Chondrocyte (in vitro differentiated cells): ENCODE measurements at regions not wholly inside any gene's neighbourhood (a gene's known extent, or its start where the extent isn't known, plus 50 kb on each side); places are given as distances from the start of the nearest gene placed in this dataset.

ENCODE experiments used
- DNase-seq: peaks from one replicate; pipeline ENCODE4 v3.0.0; 2021; ENCODE audit warnings: mixed read lengths, low spot score
- H3K27ac Mint-ChIP-seq: one replicate; pipeline ENCODE4 v1.8.0; 2021; ENCODE audit warnings: mild to moderate bottlenecking, moderate library complexity, mixed read lengths; ENCODE audit not compliant: unreplicated experiment
- H3K27me3 Mint-ChIP-seq: 2 replicates; pipeline ENCODE4 v1.8.0; 2021; ENCODE audit warnings: low read depth, mixed read lengths
- H3K36me3 Mint-ChIP-seq: 2 replicates; pipeline ENCODE4 v1.8.0; 2021; ENCODE audit warnings: low read depth, mixed read lengths
- H3K4me1 Mint-ChIP-seq: 2 replicates; pipeline ENCODE4 v1.8.0; 2021; ENCODE audit warnings: low read depth, mild to moderate bottlenecking, mixed read lengths
- H3K4me3 Mint-ChIP-seq: one replicate; pipeline ENCODE4 v1.8.0; 2021; ENCODE audit warnings: mild to moderate bottlenecking, moderate library complexity, mixed read lengths; ENCODE audit not compliant: unreplicated experiment
- H3K9me3 Mint-ChIP-seq: 2 replicates; pipeline ENCODE4 v1.8.0; 2021; ENCODE audit warnings: low read depth, mixed read lengths
- CTCF ChIP-seq: fragments of 200-600 bp; sonication (generic); IDR thresholded peaks from 2 replicates; pipeline ENCODE4 v1.5.0; 2021; ENCODE audit warnings: antibody characterized with exemption, mild to moderate bottlenecking, moderate library complexity

DNA sequence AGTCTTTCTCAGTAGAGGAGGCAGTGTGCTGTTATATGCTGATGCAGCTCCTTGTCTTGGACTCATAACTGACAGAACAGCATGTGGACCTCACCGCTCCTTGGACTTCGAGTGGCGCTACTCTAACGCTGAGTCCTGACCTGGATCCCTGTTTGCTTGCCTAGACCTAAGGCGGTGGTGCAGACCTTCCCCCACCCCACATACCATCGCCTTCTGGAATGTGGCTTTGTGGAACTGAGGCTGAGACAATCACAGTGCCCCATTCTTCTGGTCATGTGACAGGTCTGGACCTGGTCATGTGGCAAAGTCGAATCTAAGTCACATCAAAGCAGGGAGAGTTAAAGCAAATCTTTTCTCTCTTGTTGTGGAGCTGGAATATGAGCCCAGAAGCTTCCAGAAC, 190.7 kb upstream of the MKI67 start:
- Mint-ChIP-seq H3K9me3 (no peaks in the 10 kb centered on the region), H3K4me1 (peaks cover 5% of the 10 kb centered on the region), H3K27ac (no peak overlapping the region), H3K36me3 (no peaks in the 10 kb centered on the region), H3K27me3 (no peaks in the 10 kb centered on the region), H3K4me3 (no peak overlapping the region)
- TF ChIP-seq CTCF: no peak
- DNase-seq: no peak

- no peak for DNase-seq
- Mint-ChIP-seq H3K27ac (no peak overlapping the region), H3K4me1 (peaks cover 5% of the 10 kb centered on the region), H3K4me3 (no peak overlapping the region), H3K36me3 (no peaks in the 10 kb centered on the region), H3K27me3 (no peaks in the 10 kb centered on the region), H3K9me3 (no peaks in the 10 kb centered on the region)
- TF ChIP-seq CTCF: no peak
These were observed 192.1 kb upstream of the MKI67 start for GRCh38 chr10:128318366-128318765.

DNA sequence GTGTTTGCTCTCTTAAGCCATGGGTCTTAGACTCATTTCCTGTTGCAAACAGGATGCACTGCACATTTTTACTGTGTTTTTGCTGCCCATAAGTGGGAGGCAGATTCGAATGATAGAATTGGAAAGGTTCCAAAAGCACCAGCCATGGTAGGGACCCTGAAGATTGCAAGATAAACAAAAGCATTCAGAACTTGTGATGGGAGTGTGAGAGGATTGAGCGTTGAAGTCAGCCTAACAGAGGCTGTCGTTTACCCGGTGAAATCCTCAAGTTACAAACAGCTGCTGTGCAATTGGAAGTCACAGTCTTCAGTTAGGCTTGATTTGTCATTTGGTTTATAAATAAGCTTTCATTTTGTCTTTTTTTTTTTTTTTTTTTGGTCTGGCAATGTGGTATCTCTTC, 192.7 kb upstream of the MKI67 start:
- Mint-ChIP-seq H3K27ac (no peak overlapping the region), H3K4me1 (peaks cover 5% of the 10 kb centered on the region), H3K27me3 (no peaks in the 10 kb centered on the region), H3K36me3 (no peaks in the 10 kb centered on the region), H3K9me3 (no peaks in the 10 kb centered on the region), H3K4me3 (no peak overlapping the region)
- DNase-seq: no peak
- TF ChIP-seq CTCF: no peak

DNA sequence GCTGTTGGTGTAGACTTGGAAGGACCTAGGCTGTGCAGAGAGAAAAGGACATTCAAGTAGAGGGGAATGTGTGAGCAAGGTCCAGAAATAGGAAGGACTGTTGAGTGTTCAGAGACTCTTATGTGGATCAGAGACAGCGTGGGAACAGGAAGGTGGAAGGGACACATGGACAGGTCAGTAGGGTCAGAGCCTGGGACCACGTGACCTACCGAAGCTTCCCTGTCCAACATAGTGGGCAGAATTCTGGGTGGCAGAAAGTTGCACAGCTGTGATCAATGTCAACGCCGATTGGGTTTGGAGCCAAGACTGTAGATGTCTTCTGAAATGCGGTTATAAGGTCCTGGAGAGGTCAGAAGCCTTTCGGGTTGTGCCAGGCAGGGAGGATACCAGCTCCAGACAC, 195.9 kb upstream of the MKI67 start:
- Mint-ChIP-seq H3K36me3 (no peaks in the 10 kb centered on the region), H3K9me3 (peaks cover under 1% of the 10 kb centered on the region), H3K4me3 (no peak overlapping the region), H3K27me3 (no peaks in the 10 kb centered on the region), H3K27ac (no peak overlapping the region), H3K4me1 (peaks cover 5% of the 10 kb centered on the region)
- no peak for DNase-seq
- no peak for TF ChIP-seq CTCF

GRCh38 chr10:128322950-128323349, 196.7 kb upstream of the MKI67 start:
- no peak for DNase-seq
- Mint-ChIP-seq H3K27ac (no peak overlapping the region), H3K4me1 (peaks cover 5% of the 10 kb centered on the region), H3K4me3 (no peak overlapping the region), H3K9me3 (peaks cover 9% of the 10 kb centered on the region), H3K36me3 (no peaks in the 10 kb centered on the region), H3K27me3 (no peaks in the 10 kb centered on the region)
- TF ChIP-seq CTCF: no peak
